Endodermal cell (in vitro differentiated cells): ENCODE measurements at regions not wholly inside any gene's neighbourhood (a gene's known extent, or its start where the extent isn't known, plus 50 kb on each side); places are given as distances from the start of the nearest gene placed in this dataset.

ENCODE experiments used
- DNase-seq: peaks from one replicate; pipeline ENCODE4 v3.0.0-alpha.2; 2017
- H3K27ac ChIP-seq: 2 replicates; pipeline ENCODE4 v1.5.1; 2013; ENCODE audit warnings: mild to moderate bottlenecking, low read depth, low read length, moderate library complexity
- H3K27me3 ChIP-seq: 2 replicates; pipeline ENCODE4 v1.6.1; 2013; ENCODE audit warnings: mild to moderate bottlenecking, low read length, moderate library complexity; ENCODE audit not compliant: insufficient read depth, control insufficient read depth, poor library complexity, severe bottlenecking
- H3K36me3 ChIP-seq: 2 replicates; pipeline ENCODE4 v1.7.0; 2013; ENCODE audit warnings: mild to moderate bottlenecking, low read length, moderate library complexity; ENCODE audit not compliant: control insufficient read depth, insufficient read depth
- H3K4me1 ChIP-seq: one replicate; pipeline ENCODE4 v1.7.0; 2013; ENCODE audit warnings: low read length; ENCODE audit not compliant: control insufficient read depth, insufficient read depth
- H3K4me3 ChIP-seq: 2 replicates; pipeline ENCODE4 v1.5.1; 2013; ENCODE audit warnings: mild to moderate bottlenecking, low read length, moderate library complexity
- H3K9ac ChIP-seq: 2 replicates; pipeline ENCODE4 v1.6.1; 2013; ENCODE audit warnings: mild to moderate bottlenecking, low read length, moderate library complexity; ENCODE audit not compliant: poor library complexity, severe bottlenecking; ENCODE audit errors: extremely low read depth
- H3K9me3 ChIP-seq: 2 replicates; pipeline ENCODE4 v1.6.1; 2013; ENCODE audit warnings: mild to moderate bottlenecking, low read length, moderate library complexity; ENCODE audit not compliant: control insufficient read depth
- H3K27ac Mint-ChIP-seq: 2 replicates; pipeline ENCODE4 v1.8.0; 2020; ENCODE audit warnings: mixed read lengths
- H3K27me3 Mint-ChIP-seq: 2 replicates; pipeline ENCODE4 v1.8.0; 2021; ENCODE audit warnings: mild to moderate bottlenecking, mixed read lengths; ENCODE audit not compliant: insufficient read depth
- H3K36me3 Mint-ChIP-seq: 2 replicates; pipeline ENCODE4 v1.8.0; 2020; ENCODE audit warnings: low read depth, mixed read lengths
- H3K4me1 Mint-ChIP-seq: 2 replicates; pipeline ENCODE4 v1.8.0; 2020; ENCODE audit warnings: mixed read lengths
- H3K4me3 Mint-ChIP-seq: 2 replicates; pipeline ENCODE4 v1.8.0; 2020; ENCODE audit warnings: mild to moderate bottlenecking, moderate library complexity, mixed read lengths
- H3K9me3 Mint-ChIP-seq: 2 replicates; pipeline ENCODE4 v1.8.0; 2020; ENCODE audit warnings: mild to moderate bottlenecking, mixed read lengths
- CTCF ChIP-seq: fragments of 200-600 bp; sonication (generic); conservative IDR thresholded peaks from 2 replicates; pipeline ENCODE4 v1.5.0; 2021; ENCODE audit warnings: antibody characterized with exemption, mild to moderate bottlenecking
- WGBS, 2 experiments: methylation state at CpG; one replicate each; pipeline versions ENCODE4 v1.1.5 to v1.1.7; 2013; ENCODE audit warnings: missing lambda C conversion rate in 2 of 2, mixed read lengths in 1 of 2; ENCODE audit not compliant: insufficient coverage in 1 of 2, insufficient read length in 1 of 2; 5-methylcytosine and 5-hydroxymethylcytosine counted together

GRCh38 chr3:78268716-78269668 lies 1229.1 kb downstream of the ROBO2 start:
- H3K27ac ChIP-seq = no peak overlapping the region
- Mint-ChIP-seq H3K27me3 (no peaks in the 10 kb centered on the region), H3K27ac (no peak overlapping the region), H3K9me3 (peaks cover 14% of the 10 kb centered on the region), H3K36me3 (peaks cover 2% of the 10 kb centered on the region), H3K4me3 (no peak overlapping the region), H3K4me1 (no peaks in the 10 kb centered on the region)
- H3K9me3 ChIP-seq = peaks cover 12% of the 10 kb centered on the region
- H3K36me3 ChIP-seq = no peaks in the 10 kb centered on the region
- 84 to 90% methylated on average over 2 to 5 of the region's 5 CpGs for WGBS, 2 experiments
- no peak for TF ChIP-seq CTCF
- peak; percentile 59 for DNase-seq
- H3K9ac ChIP-seq = no peak overlapping the region
- H3K4me1 ChIP-seq = no peaks in the 10 kb centered on the region
- no peaks in the 10 kb centered on the region for H3K27me3 ChIP-seq
- H3K4me3 ChIP-seq = no peak overlapping the region

DNA sequence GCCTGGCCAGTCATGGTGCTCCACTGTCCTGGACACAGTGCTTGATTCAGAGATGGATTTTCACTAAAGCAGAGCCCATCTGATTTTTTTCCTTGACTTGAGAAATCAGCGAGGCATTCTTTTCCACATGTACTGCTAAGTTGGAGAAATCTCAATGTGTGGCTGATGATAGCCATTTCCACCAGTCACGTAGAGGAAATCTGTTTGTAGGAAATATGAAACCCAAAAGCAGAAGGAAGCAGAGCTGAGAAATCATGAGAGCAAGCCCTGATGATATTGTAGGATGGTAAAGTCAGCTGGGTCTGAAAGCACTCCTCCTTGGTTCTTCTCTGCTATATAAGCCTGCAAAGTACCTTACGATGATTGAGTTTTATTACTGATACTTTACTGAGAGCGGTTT lies 1233.4 kb downstream of the ROBO2 start:
- H3K9me3 ChIP-seq = no peaks in the 10 kb centered on the region
- Mint-ChIP-seq H3K27ac (no peak overlapping the region), H3K4me3 (no peak overlapping the region), H3K36me3 (no peaks in the 10 kb centered on the region), H3K27me3 (no peaks in the 10 kb centered on the region), H3K4me1 (no peaks in the 10 kb centered on the region), H3K9me3 (peaks cover under 1% of the 10 kb centered on the region)
- no peak for DNase-seq
- H3K27ac ChIP-seq = no peak overlapping the region
- no peak overlapping the region for H3K9ac ChIP-seq
- no peaks in the 10 kb centered on the region for H3K27me3 ChIP-seq
- H3K36me3 ChIP-seq = no peaks in the 10 kb centered on the region
- TF ChIP-seq CTCF = no peak
- no peaks in the 10 kb centered on the region for H3K4me1 ChIP-seq
- H3K4me3 ChIP-seq = no peak overlapping the region
- WGBS, 2 experiments = 93% methylated on average over 3 to 4 of the region's 4 CpGs

DNA sequence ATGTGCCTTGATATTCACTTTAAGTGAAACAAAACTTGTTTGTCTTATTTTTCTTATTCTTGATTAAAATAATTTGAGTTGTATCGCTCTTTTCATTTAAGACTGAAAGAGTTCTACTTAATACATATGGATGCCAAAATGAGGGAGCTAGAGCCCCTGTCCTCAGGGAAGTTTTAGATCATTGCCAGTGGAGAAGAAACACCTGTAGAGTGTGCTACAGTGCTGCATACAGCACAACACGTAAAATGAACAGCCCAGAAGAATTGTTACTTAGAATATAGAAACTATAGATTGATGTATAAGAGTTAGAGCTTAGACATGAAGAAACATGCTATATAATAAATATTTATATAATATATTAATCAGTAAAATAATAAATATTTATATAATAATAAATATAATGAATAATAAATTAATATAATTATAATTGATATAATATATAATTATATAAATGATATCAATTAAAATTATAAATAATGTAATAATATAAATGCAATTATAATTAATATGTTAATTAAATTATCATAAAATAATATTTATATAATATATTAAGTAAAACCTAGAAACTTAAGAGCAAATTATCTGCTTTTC lies 1234.7 kb downstream of the ROBO2 start:
- Mint-ChIP-seq H3K4me3 (no peak overlapping the region), H3K9me3 (peaks cover 2% of the 10 kb centered on the region), H3K27ac (no peak overlapping the region), H3K27me3 (no peaks in the 10 kb centered on the region), H3K4me1 (no peaks in the 10 kb centered on the region), H3K36me3 (no peaks in the 10 kb centered on the region)
- Histone ChIP-seq H3K9ac (no peak overlapping the region), H3K27me3 (no peaks in the 10 kb centered on the region), H3K27ac (no peak overlapping the region), H3K4me3 (no peak overlapping the region), H3K9me3 (no peaks in the 10 kb centered on the region), H3K36me3 (no peaks in the 10 kb centered on the region), H3K4me1 (no peaks in the 10 kb centered on the region)
- WGBS, 2 experiments = 84% methylated on average over 2 of the region's 2 CpGs; no CpG with 5 or more reads in 1 of the 2 experiments
- peak; percentile 53 for TF ChIP-seq CTCF
- no peak for DNase-seq
